SK-N-SH treated with all-trans-retinoic acid at 6 μM for 48 hours (cell line): ENCODE measurements at regions not wholly inside any gene's neighbourhood (a gene's known extent, or its start where the extent isn't known, plus 50 kb on each side); places are given as distances from the start of the nearest gene placed in this dataset.

Experiments
- BACH2 ChIP-seq: fragments of 250-450 bp; sonication (Bioruptor Pico); IDR thresholded peaks from 2 replicates; pipeline ENCODE4 v1.9.0; 2021; ENCODE audit warnings: mild to moderate bottlenecking, borderline replicate concordance
- ESRRG ChIP-seq: fragments of 250-450 bp; sonication (Bioruptor Pico); IDR thresholded peaks from 2 replicates; pipeline ENCODE4 v1.6.1; 2021; ENCODE audit warnings: mild to moderate bottlenecking
- GLIS3 ChIP-seq: fragments of 250-450 bp; sonication (Bioruptor Pico); IDR thresholded peaks from 2 replicates; pipeline ENCODE4 v1.5.0; 2020; ENCODE audit warnings: mild to moderate bottlenecking, moderate library complexity
- ISL1 ChIP-seq: fragments of 250-450 bp; sonication (Bioruptor Pico); IDR thresholded peaks from 2 replicates; pipeline ENCODE4 v2.1.2; 2022; ENCODE audit warnings: mild to moderate bottlenecking, moderate library complexity
- OSR1 ChIP-seq: fragments of 250-450 bp; sonication (Bioruptor Pico); IDR thresholded peaks from 2 replicates; pipeline ENCODE4 v1.8.0; 2022; ENCODE audit warnings: moderate library complexity, mild to moderate bottlenecking, inconsistent platforms
- SNAI2 ChIP-seq: fragments of 250-450 bp; sonication (Bioruptor Pico); IDR thresholded peaks from 2 replicates; pipeline ENCODE4 v1.5.0; 2020; ENCODE audit warnings: mild to moderate bottlenecking, moderate library complexity
- ZC3H10 ChIP-seq: fragments of 250-450 bp; sonication (Bioruptor Pico); IDR thresholded peaks from 2 replicates; pipeline ENCODE4 v1.5.1; 2021; ENCODE audit warnings: mild to moderate bottlenecking, moderate library complexity
- ZFP3 ChIP-seq: fragments of 250-450 bp; sonication (Bioruptor Pico); IDR thresholded peaks from 2 replicates; pipeline ENCODE4 v1.5.0; 2020; ENCODE audit warnings: mild to moderate bottlenecking, moderate library complexity
- ZFP30 ChIP-seq: fragments of 450-650 bp; formaldehyde crosslinking; IDR thresholded peaks from 2 replicates; pipeline ENCODE4 v1.5.0; 2022; ENCODE audit warnings: mild to moderate bottlenecking, moderate library complexity
- ZNF70 ChIP-seq: fragments of 450-650 bp; formaldehyde crosslinking; IDR thresholded peaks from 2 replicates; pipeline ENCODE4 v1.5.0; 2020; ENCODE audit warnings: mild to moderate bottlenecking, moderate library complexity
- ZNF8 ChIP-seq: fragments of 450-650 bp; formaldehyde crosslinking; IDR thresholded peaks from 2 replicates; pipeline ENCODE4 v1.5.0; 2020; ENCODE audit warnings: mild to moderate bottlenecking, moderate library complexity
- TF ChIP-seq, protein P1 (sequence below): fragments of 250-450 bp; sonication (Bioruptor Pico); IDR thresholded peaks from 2 replicates; pipeline ENCODE4 v1.5.1; 2021; ENCODE audit warnings: mild to moderate bottlenecking, moderate library complexity
- TF ChIP-seq, protein P2 (sequence below): fragments of 250-450 bp; sonication (Bioruptor Pico); IDR thresholded peaks from 2 replicates; pipeline ENCODE4 v1.8.0; 2020; ENCODE audit warnings: mild to moderate bottlenecking, moderate library complexity, borderline replicate concordance
- TF ChIP-seq, protein P3 (sequence below): fragments of 250-450 bp; sonication (Bioruptor Pico); IDR thresholded peaks from 2 replicates; pipeline ENCODE4 v1.5.0; 2020; ENCODE audit warnings: mild to moderate bottlenecking, moderate library complexity

DNA sequence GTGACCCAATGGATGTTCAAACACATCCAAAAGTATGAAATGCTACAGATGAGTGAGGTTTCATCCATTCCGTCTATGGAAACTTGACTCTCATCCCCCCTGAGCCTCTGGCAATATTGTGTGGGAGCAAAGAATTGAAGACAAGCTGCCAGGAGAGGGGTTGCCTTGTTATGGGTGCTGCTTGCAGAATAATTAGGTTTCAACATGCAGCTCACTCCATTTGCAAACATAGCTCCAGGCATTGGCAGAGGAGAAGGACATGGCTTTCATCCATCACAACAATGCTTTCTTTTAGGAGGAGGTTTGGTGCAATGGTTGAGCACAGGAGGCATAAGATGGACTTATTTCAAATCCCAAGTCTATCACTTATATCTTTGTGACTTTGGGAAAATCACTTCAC, 220.7 kb upstream of the SRRM4 start:
- TF ChIP-seq, protein P1, sequence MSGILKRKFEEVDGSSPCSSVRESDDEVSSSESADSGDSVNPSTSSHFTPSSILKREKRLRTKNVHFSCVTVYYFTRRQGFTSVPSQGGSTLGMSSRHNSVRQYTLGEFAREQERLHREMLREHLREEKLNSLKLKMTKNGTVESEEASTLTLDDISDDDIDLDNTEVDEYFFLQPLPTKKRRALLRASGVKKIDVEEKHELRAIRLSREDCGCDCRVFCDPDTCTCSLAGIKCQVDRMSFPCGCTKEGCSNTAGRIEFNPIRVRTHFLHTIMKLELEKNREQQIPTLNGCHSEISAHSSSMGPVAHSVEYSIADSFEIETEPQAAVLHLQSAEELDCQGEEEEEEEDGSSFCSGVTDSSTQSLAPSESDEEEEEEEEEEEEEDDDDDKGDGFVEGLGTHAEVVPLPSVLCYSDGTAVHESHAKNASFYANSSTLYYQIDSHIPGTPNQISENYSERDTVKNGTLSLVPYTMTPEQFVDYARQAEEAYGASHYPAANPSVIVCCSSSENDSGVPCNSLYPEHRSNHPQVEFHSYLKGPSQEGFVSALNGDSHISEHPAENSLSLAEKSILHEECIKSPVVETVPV (CRISPR knock-in tag) = no peak
- no peak for TF ChIP-seq BACH2 (CRISPR knock-in tag)
- TF ChIP-seq, protein P2, sequence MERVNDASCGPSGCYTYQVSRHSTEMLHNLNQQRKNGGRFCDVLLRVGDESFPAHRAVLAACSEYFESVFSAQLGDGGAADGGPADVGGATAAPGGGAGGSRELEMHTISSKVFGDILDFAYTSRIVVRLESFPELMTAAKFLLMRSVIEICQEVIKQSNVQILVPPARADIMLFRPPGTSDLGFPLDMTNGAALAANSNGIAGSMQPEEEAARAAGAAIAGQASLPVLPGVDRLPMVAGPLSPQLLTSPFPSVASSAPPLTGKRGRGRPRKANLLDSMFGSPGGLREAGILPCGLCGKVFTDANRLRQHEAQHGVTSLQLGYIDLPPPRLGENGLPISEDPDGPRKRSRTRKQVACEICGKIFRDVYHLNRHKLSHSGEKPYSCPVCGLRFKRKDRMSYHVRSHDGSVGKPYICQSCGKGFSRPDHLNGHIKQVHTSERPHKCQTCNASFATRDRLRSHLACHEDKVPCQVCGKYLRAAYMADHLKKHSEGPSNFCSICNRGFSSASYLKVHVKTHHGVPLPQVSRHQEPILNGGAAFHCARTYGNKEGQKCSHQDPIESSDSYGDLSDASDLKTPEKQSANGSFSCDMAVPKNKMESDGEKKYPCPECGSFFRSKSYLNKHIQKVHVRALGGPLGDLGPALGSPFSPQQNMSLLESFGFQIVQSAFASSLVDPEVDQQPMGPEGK = no peak
- no peak for TF ChIP-seq ZFP3 (CRISPR knock-in tag)
- TF ChIP-seq ZNF8 = no peak
- no peak for TF ChIP-seq ZC3H10 (CRISPR knock-in tag)
- no peak for TF ChIP-seq ZFP30 (CRISPR knock-in tag)
- TF ChIP-seq OSR1 = no peak
- TF ChIP-seq ZNF70 (CRISPR knock-in tag) = no peak
- TF ChIP-seq ESRRG (CRISPR knock-in tag) = no peak
- TF ChIP-seq SNAI2 (CRISPR knock-in tag) = no peak
- TF ChIP-seq, protein P3, sequence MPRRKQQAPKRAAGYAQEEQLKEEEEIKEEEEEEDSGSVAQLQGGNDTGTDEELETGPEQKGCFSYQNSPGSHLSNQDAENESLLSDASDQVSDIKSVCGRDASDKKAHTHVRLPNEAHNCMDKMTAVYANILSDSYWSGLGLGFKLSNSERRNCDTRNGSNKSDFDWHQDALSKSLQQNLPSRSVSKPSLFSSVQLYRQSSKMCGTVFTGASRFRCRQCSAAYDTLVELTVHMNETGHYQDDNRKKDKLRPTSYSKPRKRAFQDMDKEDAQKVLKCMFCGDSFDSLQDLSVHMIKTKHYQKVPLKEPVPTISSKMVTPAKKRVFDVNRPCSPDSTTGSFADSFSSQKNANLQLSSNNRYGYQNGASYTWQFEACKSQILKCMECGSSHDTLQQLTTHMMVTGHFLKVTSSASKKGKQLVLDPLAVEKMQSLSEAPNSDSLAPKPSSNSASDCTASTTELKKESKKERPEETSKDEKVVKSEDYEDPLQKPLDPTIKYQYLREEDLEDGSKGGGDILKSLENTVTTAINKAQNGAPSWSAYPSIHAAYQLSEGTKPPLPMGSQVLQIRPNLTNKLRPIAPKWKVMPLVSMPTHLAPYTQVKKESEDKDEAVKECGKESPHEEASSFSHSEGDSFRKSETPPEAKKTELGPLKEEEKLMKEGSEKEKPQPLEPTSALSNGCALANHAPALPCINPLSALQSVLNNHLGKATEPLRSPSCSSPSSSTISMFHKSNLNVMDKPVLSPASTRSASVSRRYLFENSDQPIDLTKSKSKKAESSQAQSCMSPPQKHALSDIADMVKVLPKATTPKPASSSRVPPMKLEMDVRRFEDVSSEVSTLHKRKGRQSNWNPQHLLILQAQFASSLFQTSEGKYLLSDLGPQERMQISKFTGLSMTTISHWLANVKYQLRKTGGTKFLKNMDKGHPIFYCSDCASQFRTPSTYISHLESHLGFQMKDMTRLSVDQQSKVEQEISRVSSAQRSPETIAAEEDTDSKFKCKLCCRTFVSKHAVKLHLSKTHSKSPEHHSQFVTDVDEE (CRISPR knock-in tag) = no peak
- no peak for TF ChIP-seq ISL1
- no peak for TF ChIP-seq GLIS3
